SK-N-SH treated with all-trans-retinoic acid at 6 μM for 48 hours (cell line): ENCODE measurements at regions not wholly inside any gene's neighbourhood (a gene's known extent, or its start where the extent isn't known, plus 50 kb on each side); places are given as distances from the start of the nearest gene placed in this dataset.

ENCODE experiments used
- ATAC-seq: fragments of 200-7000 bp; cut with Tn5 transposase; 3 replicates; pipeline ENCODE4 v1.9.1; 2020; ENCODE audit warnings: mild to moderate bottlenecking, moderate library complexity
- ARNTL ChIP-seq: fragments of 450-650 bp; formaldehyde crosslinking; IDR thresholded peaks from 2 replicates; pipeline ENCODE4 v1.5.0; 2020; ENCODE audit warnings: low read depth, mild to moderate bottlenecking, moderate library complexity, borderline replicate concordance
- BACH2 ChIP-seq: fragments of 250-450 bp; sonication (Bioruptor Pico); IDR thresholded peaks from 2 replicates; pipeline ENCODE4 v1.9.0; 2021; ENCODE audit warnings: mild to moderate bottlenecking, borderline replicate concordance
- CREB5 ChIP-seq: fragments of 250-450 bp; sonication (Bioruptor Pico); IDR thresholded peaks from 2 replicates; pipeline ENCODE4 v1.5.1; 2020; ENCODE audit warnings: low read depth, mild to moderate bottlenecking, moderate library complexity
- CSRNP3 ChIP-seq: fragments of 250-450 bp; sonication (Bioruptor Pico); IDR thresholded peaks from 2 replicates; pipeline ENCODE4 v1.5.1; 2021; ENCODE audit warnings: mild to moderate bottlenecking, moderate library complexity
- ESRRG ChIP-seq: fragments of 250-450 bp; sonication (Bioruptor Pico); IDR thresholded peaks from 2 replicates; pipeline ENCODE4 v1.6.1; 2021; ENCODE audit warnings: mild to moderate bottlenecking
- GLIS3 ChIP-seq: fragments of 250-450 bp; sonication (Bioruptor Pico); IDR thresholded peaks from 2 replicates; pipeline ENCODE4 v1.5.0; 2020; ENCODE audit warnings: mild to moderate bottlenecking, moderate library complexity
- ISL1 ChIP-seq: fragments of 250-450 bp; sonication (Bioruptor Pico); IDR thresholded peaks from 2 replicates; pipeline ENCODE4 v2.1.2; 2022; ENCODE audit warnings: mild to moderate bottlenecking, moderate library complexity
- OSR1 ChIP-seq: fragments of 250-450 bp; sonication (Bioruptor Pico); IDR thresholded peaks from 2 replicates; pipeline ENCODE4 v1.8.0; 2022; ENCODE audit warnings: moderate library complexity, mild to moderate bottlenecking, inconsistent platforms
- PATZ1 ChIP-seq: fragments of 250-450 bp; sonication (Bioruptor Pico); IDR thresholded peaks from 2 replicates; pipeline ENCODE4 v1.8.0; 2020; ENCODE audit warnings: mild to moderate bottlenecking, moderate library complexity, borderline replicate concordance
- POU6F1 ChIP-seq: fragments of 250-450 bp; sonication (Bioruptor Pico); IDR thresholded peaks from 2 replicates; pipeline ENCODE4 v1.8.0; 2021; ENCODE audit warnings: low read depth, mild to moderate bottlenecking, moderate library complexity, borderline replicate concordance
- PPARA ChIP-seq: fragments of 250-450 bp; sonication (Bioruptor Pico); IDR thresholded peaks from 2 replicates; pipeline ENCODE4 v1.5.0; 2020; ENCODE audit warnings: mild to moderate bottlenecking, borderline replicate concordance
- RARB ChIP-seq: fragments of 250-450 bp; sonication (Bioruptor Pico); IDR thresholded peaks from 2 replicates; pipeline ENCODE4 v1.8.0; 2021; ENCODE audit warnings: mild to moderate bottlenecking, moderate library complexity
- SNAI2 ChIP-seq: fragments of 250-450 bp; sonication (Bioruptor Pico); IDR thresholded peaks from 2 replicates; pipeline ENCODE4 v1.5.0; 2020; ENCODE audit warnings: mild to moderate bottlenecking, moderate library complexity
- TOX ChIP-seq: fragments of 250-450 bp; sonication (Bioruptor Pico); IDR thresholded peaks from 2 replicates; pipeline ENCODE4 v1.8.0; 2021; ENCODE audit warnings: mild to moderate bottlenecking, moderate library complexity, borderline replicate concordance
- ZFP3 ChIP-seq: fragments of 250-450 bp; sonication (Bioruptor Pico); IDR thresholded peaks from 2 replicates; pipeline ENCODE4 v1.5.0; 2020; ENCODE audit warnings: mild to moderate bottlenecking, moderate library complexity
- ZNF565 ChIP-seq: fragments of 450-650 bp; formaldehyde crosslinking; conservative IDR thresholded peaks from 2 replicates; pipeline ENCODE4 v1.5.0; 2020; ENCODE audit warnings: low read depth, mild to moderate bottlenecking, moderate library complexity
- ZNF70 ChIP-seq: fragments of 450-650 bp; formaldehyde crosslinking; IDR thresholded peaks from 2 replicates; pipeline ENCODE4 v1.5.0; 2020; ENCODE audit warnings: mild to moderate bottlenecking, moderate library complexity
- ZNF8 ChIP-seq: fragments of 450-650 bp; formaldehyde crosslinking; IDR thresholded peaks from 2 replicates; pipeline ENCODE4 v1.5.0; 2020; ENCODE audit warnings: mild to moderate bottlenecking, moderate library complexity
- TF ChIP-seq, protein P1 (sequence below): fragments of 250-450 bp; sonication (Bioruptor Pico); IDR thresholded peaks from 2 replicates; pipeline ENCODE4 v1.5.0; 2020; ENCODE audit warnings: mild to moderate bottlenecking, moderate library complexity

DNA sequence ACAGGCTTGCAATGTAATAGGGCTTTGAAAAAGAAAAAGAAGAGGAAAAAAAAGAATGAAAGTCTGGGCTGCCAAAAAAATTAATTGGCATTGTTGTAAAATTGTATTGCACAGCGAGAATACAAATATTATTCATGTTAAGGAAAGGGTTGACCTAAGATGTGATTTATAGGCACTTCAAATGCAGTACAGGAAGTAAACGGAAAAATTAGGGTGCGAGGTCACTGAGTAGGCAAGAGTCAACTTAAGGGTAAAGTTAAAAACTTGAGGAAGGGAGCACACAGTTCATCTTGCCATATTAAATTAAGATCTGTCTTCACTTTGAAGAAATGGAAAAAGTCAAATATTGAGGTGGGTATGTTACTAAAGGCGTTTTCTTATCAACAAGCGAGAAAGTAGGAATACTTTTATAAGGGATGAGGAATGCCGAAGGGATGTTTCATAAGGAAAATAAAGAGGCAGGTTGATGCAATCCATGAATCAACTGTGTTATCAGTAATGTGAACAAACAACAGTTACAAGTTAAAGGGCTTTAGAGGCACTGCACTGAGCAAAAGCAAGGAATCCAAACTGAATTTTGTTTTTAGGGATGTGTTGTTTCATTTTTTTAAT, 123.0 kb downstream of the WT1 start:
- no peak for ATAC-seq
- TF ChIP-seq ARNTL (CRISPR knock-in tag) (no peak), POU6F1 (CRISPR knock-in tag) (no peak), ZNF565 (CRISPR knock-in tag) (no peak), CSRNP3 (CRISPR knock-in tag) (no peak), PATZ1 (no peak), PPARA (CRISPR knock-in tag) (no peak), ISL1 (CRISPR knock-in tag) (no peak), ESRRG (CRISPR knock-in tag) (no peak), OSR1 (CRISPR knock-in tag) (no peak), RARB (CRISPR knock-in tag) (no peak), ZNF8 (no peak), SNAI2 (CRISPR knock-in tag) (no peak), CREB5 (no peak)
- TF ChIP-seq, protein P1, sequence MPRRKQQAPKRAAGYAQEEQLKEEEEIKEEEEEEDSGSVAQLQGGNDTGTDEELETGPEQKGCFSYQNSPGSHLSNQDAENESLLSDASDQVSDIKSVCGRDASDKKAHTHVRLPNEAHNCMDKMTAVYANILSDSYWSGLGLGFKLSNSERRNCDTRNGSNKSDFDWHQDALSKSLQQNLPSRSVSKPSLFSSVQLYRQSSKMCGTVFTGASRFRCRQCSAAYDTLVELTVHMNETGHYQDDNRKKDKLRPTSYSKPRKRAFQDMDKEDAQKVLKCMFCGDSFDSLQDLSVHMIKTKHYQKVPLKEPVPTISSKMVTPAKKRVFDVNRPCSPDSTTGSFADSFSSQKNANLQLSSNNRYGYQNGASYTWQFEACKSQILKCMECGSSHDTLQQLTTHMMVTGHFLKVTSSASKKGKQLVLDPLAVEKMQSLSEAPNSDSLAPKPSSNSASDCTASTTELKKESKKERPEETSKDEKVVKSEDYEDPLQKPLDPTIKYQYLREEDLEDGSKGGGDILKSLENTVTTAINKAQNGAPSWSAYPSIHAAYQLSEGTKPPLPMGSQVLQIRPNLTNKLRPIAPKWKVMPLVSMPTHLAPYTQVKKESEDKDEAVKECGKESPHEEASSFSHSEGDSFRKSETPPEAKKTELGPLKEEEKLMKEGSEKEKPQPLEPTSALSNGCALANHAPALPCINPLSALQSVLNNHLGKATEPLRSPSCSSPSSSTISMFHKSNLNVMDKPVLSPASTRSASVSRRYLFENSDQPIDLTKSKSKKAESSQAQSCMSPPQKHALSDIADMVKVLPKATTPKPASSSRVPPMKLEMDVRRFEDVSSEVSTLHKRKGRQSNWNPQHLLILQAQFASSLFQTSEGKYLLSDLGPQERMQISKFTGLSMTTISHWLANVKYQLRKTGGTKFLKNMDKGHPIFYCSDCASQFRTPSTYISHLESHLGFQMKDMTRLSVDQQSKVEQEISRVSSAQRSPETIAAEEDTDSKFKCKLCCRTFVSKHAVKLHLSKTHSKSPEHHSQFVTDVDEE (CRISPR knock-in tag) = no peak

GRCh38 chr11:32312865-32313403, 122.4 kb downstream of the WT1 start:
- peak; percentile 95 for ATAC-seq
- TF ChIP-seq TOX (CRISPR knock-in tag) = 0 out of 2 replicates have a peak, but pooled peaks have one; percentile 15
- no peak for TF ChIP-seq BACH2 (CRISPR knock-in tag)
- TF ChIP-seq, all 23 proteins: peak for 1

- TF ChIP-seq BACH2 (CRISPR knock-in tag) = no peak
- no peak for TF ChIP-seq ZNF70 (CRISPR knock-in tag)
- TF ChIP-seq ZFP3 = no peak
- no peak for TF ChIP-seq RARB (CRISPR knock-in tag)
- no peak for TF ChIP-seq ZNF565 (CRISPR knock-in tag)
- ATAC-seq = no peak
These were observed 121.9 kb downstream of the WT1 start for GRCh38 chr11:32313477-32313876.

- ATAC-seq = no peak
- TF ChIP-seq ARNTL (CRISPR knock-in tag) (no peak), SNAI2 (CRISPR knock-in tag) (no peak), OSR1 (CRISPR knock-in tag) (no peak), CSRNP3 (CRISPR knock-in tag) (no peak), PATZ1 (no peak), GLIS3 (CRISPR knock-in tag) (no peak)
- TF ChIP-seq, protein P1 (CRISPR knock-in tag) = no peak
These were observed 120.2 kb downstream of the WT1 start for GRCh38 chr11:32315121-32315520.
